ENCODE measurements at regions not wholly inside any gene's neighbourhood (a gene's known extent, or its start where the extent isn't known, plus 50 kb on each side); places are given as distances from the start of the nearest gene placed in this dataset.

DNA sequence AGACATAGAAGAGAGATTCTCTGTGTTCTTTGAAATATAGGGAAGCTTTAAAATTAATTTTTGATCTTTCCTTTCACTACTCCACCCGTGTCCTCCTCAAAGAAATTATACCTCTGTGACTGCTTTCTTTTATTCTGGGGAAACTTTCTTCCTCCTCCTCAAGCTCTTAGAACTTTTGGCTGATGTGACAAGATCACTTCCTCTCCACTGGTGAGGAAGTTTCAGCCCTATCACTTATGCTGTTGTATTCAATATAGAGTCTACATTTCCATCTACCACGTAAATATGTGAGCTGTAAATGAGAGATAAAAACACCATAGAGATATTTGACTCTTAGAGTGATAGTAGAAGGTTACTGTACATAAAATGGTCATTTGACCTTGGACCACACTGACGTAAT, 141.9 kb upstream of the SASH1 start:
- Mint-ChIP-seq H3K36me3 (no peaks in the 10 kb centered on the region), H3K27me3 (ENCODE audit: low read depth in 2 of 2) (peaks cover 10 to 11% of the 10 kb centered on the region in 2 donors), H3K9me3 (peaks cover 7 to 14% of the 10 kb centered on the region in 2 donors), H3K4me3 (no peak overlapping the region), H3K27ac (no peak overlapping the region), H3K4me1 (peaks cover 12 to 29% of the 10 kb centered on the region in 2 donors)
- intact Hi-C loops (cut with micrococcal nuclease): no loop called here
- Histone ChIP-seq H3K4me1 (ENCODE audit: control insufficient read depth, insufficient read depth, low read length) (no peaks in the 10 kb centered on the region), H3K27ac (ENCODE audit: low read length) (no peak overlapping the region), H3K36me3 (ENCODE audit: control insufficient read depth, insufficient read depth, low read length) (no peaks in the 10 kb centered on the region), H3K27me3 (ENCODE audit: control insufficient read depth, insufficient read depth, low read length) (no peaks in the 10 kb centered on the region), H3K4me3 (ENCODE audit: low read length) (no peak overlapping the region), H3K9me3 (ENCODE audit: control insufficient read depth, insufficient read depth, low read length) (peaks cover 20% of the 10 kb centered on the region)
- DNase-seq (no peak), ATAC-seq (no peak)
- 56% methylated on average over 2 of the region's 3 CpGs for WGBS (ENCODE audit: insufficient coverage)
- TF ChIP-seq, protein P1, sequence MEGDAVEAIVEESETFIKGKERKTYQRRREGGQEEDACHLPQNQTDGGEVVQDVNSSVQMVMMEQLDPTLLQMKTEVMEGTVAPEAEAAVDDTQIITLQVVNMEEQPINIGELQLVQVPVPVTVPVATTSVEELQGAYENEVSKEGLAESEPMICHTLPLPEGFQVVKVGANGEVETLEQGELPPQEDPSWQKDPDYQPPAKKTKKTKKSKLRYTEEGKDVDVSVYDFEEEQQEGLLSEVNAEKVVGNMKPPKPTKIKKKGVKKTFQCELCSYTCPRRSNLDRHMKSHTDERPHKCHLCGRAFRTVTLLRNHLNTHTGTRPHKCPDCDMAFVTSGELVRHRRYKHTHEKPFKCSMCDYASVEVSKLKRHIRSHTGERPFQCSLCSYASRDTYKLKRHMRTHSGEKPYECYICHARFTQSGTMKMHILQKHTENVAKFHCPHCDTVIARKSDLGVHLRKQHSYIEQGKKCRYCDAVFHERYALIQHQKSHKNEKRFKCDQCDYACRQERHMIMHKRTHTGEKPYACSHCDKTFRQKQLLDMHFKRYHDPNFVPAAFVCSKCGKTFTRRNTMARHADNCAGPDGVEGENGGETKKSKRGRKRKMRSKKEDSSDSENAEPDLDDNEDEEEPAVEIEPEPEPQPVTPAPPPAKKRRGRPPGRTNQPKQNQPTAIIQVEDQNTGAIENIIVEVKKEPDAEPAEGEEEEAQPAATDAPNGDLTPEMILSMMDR (IDR thresholded peaks at IDR 0.05): no peak

DNA sequence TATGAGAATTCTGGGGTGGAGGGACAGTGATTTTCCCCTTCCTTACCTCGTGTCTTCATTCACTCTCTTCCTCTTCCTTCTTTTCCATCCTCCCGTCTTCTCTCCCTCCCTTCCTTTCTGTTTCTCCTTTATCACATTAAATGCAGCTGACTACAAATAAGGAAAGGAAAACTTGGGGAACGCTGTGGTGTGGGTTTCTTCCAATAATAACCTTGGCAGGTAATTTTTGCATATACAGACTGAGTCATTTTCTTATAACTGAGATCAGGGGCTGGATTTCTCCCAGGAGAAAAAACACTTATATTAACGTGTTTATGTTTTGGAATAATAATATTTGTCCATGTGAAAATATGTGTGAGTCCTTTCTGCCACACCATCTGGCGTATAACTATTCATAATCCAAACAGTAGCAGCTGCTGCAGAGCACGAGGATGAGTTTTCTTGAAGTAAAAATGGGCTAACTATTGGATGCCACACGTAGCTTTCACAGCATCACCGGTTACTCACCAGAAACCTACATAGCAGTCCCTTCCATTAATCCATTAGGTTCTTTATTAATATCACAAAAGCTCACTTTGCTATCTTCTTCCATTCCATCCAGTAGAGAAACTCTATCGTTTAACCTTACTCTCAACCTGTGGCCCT, 139.2 kb upstream of the SASH1 start:
- Mint-ChIP-seq H3K27me3 (ENCODE audit: low read depth in 2 of 2) (peaks cover 7 to 11% of the 10 kb centered on the region in 2 donors), H3K4me3 (peak overlapping the region; percentile 37), H3K9me3 (peaks cover 5 to 16% of the 10 kb centered on the region in 2 donors), H3K36me3 (no peaks in the 10 kb centered on the region), H3K27ac (peak overlapping the region; percentile 59 to 63), H3K4me1 (peaks cover 12 to 29% of the 10 kb centered on the region in 2 donors)
- TF ChIP-seq, protein P1 (IDR thresholded peaks at IDR 0.05): no peak
- 69% methylated on average over 8 of the region's 9 CpGs for WGBS (ENCODE audit: insufficient coverage)
- DNase-seq (no peak), ATAC-seq (no peak)
- intact Hi-C loops (cut with micrococcal nuclease): no loop called here
- no peaks in the 10 kb centered on the region for H3K36me3 ChIP-seq (ENCODE audit: control insufficient read depth, insufficient read depth, low read length)
- H3K27me3 ChIP-seq (ENCODE audit: control insufficient read depth, insufficient read depth, low read length): peaks cover 10% of the 10 kb centered on the region
- H3K9me3 ChIP-seq (ENCODE audit: control insufficient read depth, insufficient read depth, low read length): peaks cover 20% of the 10 kb centered on the region
- H3K27ac ChIP-seq (ENCODE audit: low read length): no peak overlapping the region
- H3K4me1 ChIP-seq (ENCODE audit: control insufficient read depth, insufficient read depth, low read length): no peaks in the 10 kb centered on the region
- no peak overlapping the region for H3K4me3 ChIP-seq (ENCODE audit: low read length)

DNA sequence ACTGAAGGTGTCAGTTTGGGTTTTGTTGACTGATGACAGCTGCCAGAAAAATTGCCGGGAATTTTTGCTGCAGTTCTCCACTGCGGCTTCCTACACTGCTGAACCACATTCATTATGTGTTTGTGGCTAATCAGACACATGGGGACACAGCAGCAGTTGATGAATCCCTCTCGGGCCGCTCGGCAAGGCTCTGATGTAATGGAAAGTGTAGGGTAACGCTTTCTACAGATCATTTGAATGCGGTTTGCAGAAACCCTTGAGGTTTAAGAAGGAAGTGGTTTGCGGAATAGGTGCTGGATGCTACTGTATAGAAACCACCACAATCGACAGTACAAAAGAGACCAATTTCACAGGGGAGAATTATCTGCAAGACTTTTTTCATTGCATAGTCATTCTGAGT, 138.7 kb upstream of the SASH1 start:
- intact Hi-C loops (cut with micrococcal nuclease): no loop called here

More for the DNA sequence above, 138.7 kb upstream of the SASH1 start:
- H3K9me3 Mint-ChIP-seq: peaks cover 5 to 16% of the 10 kb centered on the region in 2 donors
- H3K36me3 Mint-ChIP-seq: no peaks in the 10 kb centered on the region
- peak; percentile 57 to 79 (median 62) for ATAC-seq
- TF ChIP-seq, protein P1 (IDR thresholded peaks at IDR 0.05): no peak
- Histone ChIP-seq H3K9me3 (ENCODE audit: control insufficient read depth, insufficient read depth, low read length) (peaks cover 20% of the 10 kb centered on the region), H3K27ac (ENCODE audit: low read length) (no peak overlapping the region), H3K4me3 (ENCODE audit: low read length) (no peak overlapping the region), H3K4me1 (ENCODE audit: control insufficient read depth, insufficient read depth, low read length) (no peaks in the 10 kb centered on the region), H3K27me3 (ENCODE audit: control insufficient read depth, insufficient read depth, low read length) (peaks cover 11% of the 10 kb centered on the region), H3K36me3 (ENCODE audit: control insufficient read depth, insufficient read depth, low read length) (no peaks in the 10 kb centered on the region)
- 0% methylated on average over 7 of the region's 9 CpGs for WGBS (ENCODE audit: insufficient coverage)
- peak overlapping the region; percentile 37 for H3K4me3 Mint-ChIP-seq
- H3K27ac Mint-ChIP-seq: peak overlapping the region; percentile 59 to 63
- H3K27me3 Mint-ChIP-seq (ENCODE audit: low read depth in 2 of 2): peaks cover 7 to 11% of the 10 kb centered on the region in 2 donors
- DNase-seq: peak in 1 of 2 donors; percentile 78
- peaks cover 12 to 29% of the 10 kb centered on the region in 2 donors for H3K4me1 Mint-ChIP-seq
